ENCODE measurements at regions not wholly inside any gene's neighbourhood (a gene's known extent, or its start where the extent isn't known, plus 50 kb on each side); places are given as distances from the start of the nearest gene placed in this dataset.
"Not testable (repeated sequence)": the region's sequence is repeated elsewhere in the genome, so short reads cannot be mapped to it uniquely, and the experiment has no call there.

DNA sequence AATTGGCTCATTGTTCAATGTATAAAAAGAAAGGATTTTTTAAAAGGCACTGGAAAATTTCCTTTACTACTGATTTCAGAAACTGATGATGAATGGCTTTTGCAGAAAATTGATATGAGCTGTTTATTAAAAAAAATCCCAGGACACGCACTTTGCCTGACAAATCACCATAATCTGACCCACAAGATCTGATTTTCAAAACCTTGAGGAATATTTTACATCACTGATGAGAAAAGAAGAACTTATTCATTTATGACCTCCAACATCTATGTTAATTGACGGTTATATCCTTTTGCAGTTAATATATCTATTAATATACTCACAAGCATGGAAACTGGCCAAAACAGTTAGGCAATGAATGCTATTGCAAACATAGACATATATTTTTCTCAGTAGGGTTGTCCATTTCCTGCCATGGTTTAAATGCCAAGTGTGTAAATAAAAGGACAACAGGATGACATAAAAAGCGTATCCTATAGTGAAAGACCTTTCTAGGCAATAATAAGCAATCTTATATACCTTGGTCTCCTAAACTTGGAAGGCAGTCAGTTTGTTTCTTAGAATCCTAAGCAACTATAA lies 109.7 kb upstream of the SLC7A14 start:
- H3K36me3 ChIP-seq (ENCODE audit: low read depth), result no peaks in the 10 kb centered on the region
- intact Hi-C loops (cut with DNase I, micrococcal nuclease), result no loop called here
- no peaks in the 10 kb centered on the region for H3K4me1 ChIP-seq (ENCODE audit: low read depth)
- no peak for TF ChIP-seq CTCF (IDR thresholded peaks at IDR 0.05)
- H3K4me3 ChIP-seq, result no peak overlapping the region
- ATAC-seq (no peak), DNase-seq (no peak)
- no peaks in the 10 kb centered on the region for H3K9me3 ChIP-seq

- DNase-seq (no peak), ATAC-seq (no peak)
- Histone ChIP-seq H3K9me3 (no peaks in the 10 kb centered on the region), H3K36me3 (ENCODE audit: low read depth) (no peaks in the 10 kb centered on the region), H3K4me3 (no peak overlapping the region), H3K4me1 (ENCODE audit: low read depth) (no peaks in the 10 kb centered on the region)
- intact Hi-C loops (cut with DNase I, micrococcal nuclease), result loop anchor here in 1 of 2 donors (5.0 kb wide), 1 partner anchor 275 kb away; the partner anchor contains the start of gene CLDN11
- TF ChIP-seq CTCF (IDR thresholded peaks at IDR 0.05), result no peak
Observed at GRCh38 chr3:170692720-170693119, 106.8 kb upstream of the SLC7A14 start.

DNA sequence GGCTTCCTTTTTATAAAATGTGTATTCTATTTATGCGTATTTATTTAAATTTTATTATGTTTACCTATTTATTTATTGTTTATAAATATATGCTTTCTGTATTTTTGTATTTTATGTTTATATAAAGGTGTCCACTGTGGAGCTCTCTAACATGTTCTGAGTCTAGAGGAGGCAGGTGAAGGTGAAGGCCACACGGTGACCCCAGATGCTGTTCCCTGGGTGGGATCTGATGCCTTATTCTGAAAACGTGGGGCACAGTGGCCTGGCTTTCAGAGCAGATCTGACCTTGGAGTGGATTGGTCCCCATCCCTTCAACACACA lies 104.7 kb upstream of the SLC7A14 start:
- no peak for DNase-seq
- H3K4me3 ChIP-seq, result no peak overlapping the region
- ATAC-seq, result no peak
- H3K9me3 ChIP-seq, result no peaks in the 10 kb centered on the region
- peak; percentile 3 for TF ChIP-seq CTCF (IDR thresholded peaks at IDR 0.05)
- no peaks in the 10 kb centered on the region for H3K4me1 ChIP-seq (ENCODE audit: low read depth)
- intact Hi-C loops (cut with DNase I, micrococcal nuclease), result loop anchor here in 1 of 2 donors (5.0 kb wide), 1 partner anchor 273 kb away; the partner anchor contains the start of gene CLDN11
- no peaks in the 10 kb centered on the region for H3K36me3 ChIP-seq (ENCODE audit: low read depth)

DNA sequence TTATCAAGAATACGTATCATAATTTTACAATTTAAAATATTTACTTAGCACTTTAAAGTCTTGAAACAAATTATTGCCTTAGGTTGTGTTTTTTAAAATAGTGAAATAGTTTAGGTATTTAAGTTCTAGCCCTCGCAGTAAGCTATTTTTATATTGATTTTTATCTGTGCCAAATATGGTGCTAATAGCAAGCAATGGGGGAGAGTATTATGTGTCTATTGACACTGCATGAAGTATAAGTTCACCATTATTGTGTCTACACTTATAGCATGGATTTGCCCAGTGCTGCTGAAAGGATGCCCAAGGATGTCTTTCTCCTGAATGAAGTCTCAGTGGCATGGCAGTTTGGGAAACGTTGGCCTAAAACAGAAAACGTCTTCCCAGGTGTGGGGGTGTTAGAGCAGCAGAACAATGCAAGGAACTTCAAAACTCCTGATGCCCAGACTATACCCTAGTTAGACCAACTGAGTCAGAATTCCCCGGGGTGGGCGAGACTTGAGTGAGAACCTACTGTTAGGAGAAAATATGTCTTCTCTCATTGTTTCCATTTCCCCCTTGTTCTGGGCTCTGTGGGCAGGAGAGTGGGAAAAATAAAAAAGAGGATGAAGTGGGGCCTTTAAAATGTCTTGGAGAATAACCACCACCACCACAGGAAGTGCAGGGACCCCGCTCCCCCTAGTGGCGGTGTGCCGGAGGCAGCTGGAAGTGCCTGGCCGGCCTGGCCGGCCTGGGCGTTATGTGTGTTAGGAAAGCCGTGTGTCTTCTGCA lies 104.2 kb upstream of the SLC7A14 start:
- peak; percentile 63 for TF ChIP-seq CTCF (IDR thresholded peaks at IDR 0.05)
- no peaks in the 10 kb centered on the region for H3K9me3 ChIP-seq

DNA sequence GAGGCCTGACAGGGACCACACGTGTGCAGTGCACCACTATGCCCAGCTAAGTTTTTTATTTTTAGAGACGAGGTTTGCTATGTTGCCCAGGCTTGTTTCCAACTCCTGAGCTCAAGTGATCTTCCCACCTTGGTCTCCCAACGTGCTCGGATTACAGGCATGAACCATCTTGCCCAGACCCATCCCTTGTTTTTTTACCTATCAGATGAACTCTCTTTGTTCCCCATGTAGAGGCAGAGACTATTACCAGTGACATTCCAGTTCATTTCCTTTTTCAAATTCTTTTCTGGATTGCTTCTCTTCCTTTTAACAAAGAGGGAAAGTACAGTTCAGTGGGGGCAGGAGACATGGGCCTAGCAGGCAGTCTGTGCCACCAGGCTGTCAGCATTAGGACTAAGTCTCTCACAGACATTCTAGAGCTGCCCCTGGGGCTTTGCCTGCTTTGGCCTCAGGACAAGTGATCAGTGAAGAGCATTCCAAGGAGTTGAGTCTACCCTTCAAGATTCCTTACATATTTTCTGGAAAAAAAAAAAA lies 103.5 kb upstream of the SLC7A14 start:
- Histone ChIP-seq H3K4me3 (no peak overlapping the region), H3K4me1 (ENCODE audit: low read depth) (no peaks in the 10 kb centered on the region), H3K9me3 (no peaks in the 10 kb centered on the region), H3K36me3 (ENCODE audit: low read depth) (no peaks in the 10 kb centered on the region)
- no peak for DNase-seq
- ATAC-seq, result no peak
- intact Hi-C loops (cut with DNase I, micrococcal nuclease), result no loop called here
- no peak for TF ChIP-seq CTCF (IDR thresholded peaks at IDR 0.05)

More for the DNA sequence above, 104.2 kb upstream of the SLC7A14 start:
- DNase-seq (peak; percentile 53 to 84 (median 82)), ATAC-seq (peak; percentile 82)
- intact Hi-C loops (cut with DNase I, micrococcal nuclease), result loop anchor here in 1 of 2 donors (5.0 kb wide), 1 partner anchor 273 kb away; the partner anchor contains the start of gene CLDN11
- Histone ChIP-seq H3K4me3 (no peak overlapping the region), H3K36me3 (ENCODE audit: low read depth) (no peaks in the 10 kb centered on the region), H3K4me1 (ENCODE audit: low read depth) (no peaks in the 10 kb centered on the region)

- ATAC-seq; intact Hi-C loops (cut with DNase I, micrococcal nuclease): not testable (repeated sequence)
Observed at GRCh38 chr3:170688222-170688621, 102.3 kb upstream of the SLC7A14 start.

More at GRCh38 chr3:170688222-170688621, 102.3 kb upstream of the SLC7A14 start:
- H3K9me3 ChIP-seq; DNase-seq; H3K4me3 ChIP-seq; H3K4me1 ChIP-seq (ENCODE audit: low read depth); H3K36me3 ChIP-seq (ENCODE audit: low read depth): not testable (repeated sequence)
